NCI-H345 treated with DMSO at 0.1 percent for 48 hours (cell line): ENCODE measurements at regions not wholly inside any gene's neighbourhood (a gene's known extent, or its start where the extent isn't known, plus 50 kb on each side); places are given as distances from the start of the nearest gene placed in this dataset.

Experiments used
- DNase-seq: peaks from one replicate; lab custom pipeline; 2025; ENCODE audit not compliant: unreplicated experiment; lab: John Stamatoyannopoulos, UW

- no peak for DNase-seq
Measured at GRCh38 chr2:128523457-128523856, 204.8 kb upstream of the HS6ST1 start.

- DNase-seq: no peak
Measured at GRCh38 chr2:128524183-128524582, 205.5 kb upstream of the HS6ST1 start.

GRCh38 chr2:128525653-128526052 lies 207.0 kb upstream of the HS6ST1 start:
- no peak for DNase-seq

GRCh38 chr2:128526455-128526976 lies 207.8 kb upstream of the HS6ST1 start:
- DNase-seq: no peak

- no peak for DNase-seq
Measured at GRCh38 chr2:128528133-128528532, 209.5 kb upstream of the HS6ST1 start.

- no peak for DNase-seq
Measured at GRCh38 chr2:128530025-128530573, 211.4 kb upstream of the HS6ST1 start.

- no peak for DNase-seq
Measured at GRCh38 chr2:128531856-128532255, 213.2 kb upstream of the HS6ST1 start.

- no peak for DNase-seq
Measured at GRCh38 chr2:128533101-128533500, 214.4 kb upstream of the HS6ST1 start.

- DNase-seq: no peak
Measured at GRCh38 chr2:128534688-128535392, 216.2 kb upstream of the HS6ST1 start.

GRCh38 chr2:128535953-128536352 lies 217.3 kb upstream of the HS6ST1 start:
- no peak for DNase-seq

- peak; percentile 27 for DNase-seq
Measured at GRCh38 chr2:128536925-128537620, 218.4 kb upstream of the HS6ST1 start.

GRCh38 chr2:128537646-128538045 lies 219.0 kb upstream of the HS6ST1 start:
- DNase-seq: no peak

GRCh38 chr2:128538396-128538795 lies 219.7 kb upstream of the HS6ST1 start:
- DNase-seq: no peak

GRCh38 chr2:128540670-128541069 lies 222.0 kb upstream of the HS6ST1 start:
- no peak for DNase-seq

GRCh38 chr2:128541448-128541847 lies 222.8 kb upstream of the HS6ST1 start:
- no peak for DNase-seq

- DNase-seq: no peak
Measured at GRCh38 chr2:128543036-128543435, 224.4 kb upstream of the HS6ST1 start.

GRCh38 chr2:128543646-128544045 lies 225.0 kb upstream of the HS6ST1 start:
- DNase-seq: no peak

- DNase-seq: no peak
Measured at GRCh38 chr2:128544321-128545037, 225.8 kb upstream of the HS6ST1 start.

GRCh38 chr2:128545085-128545484 lies 226.4 kb upstream of the HS6ST1 start:
- DNase-seq: no peak

GRCh38 chr2:128545829-128546228 lies 227.2 kb upstream of the HS6ST1 start:
- no peak for DNase-seq

GRCh38 chr2:128547667-128548066 lies 229.0 kb upstream of the HS6ST1 start:
- no peak for DNase-seq
